Stimulated activated CD8-positive, alpha-beta memory T cell treated with anti-CD3 and anti-CD28 coated beads, Interleukin-12 subunit alpha, Interleukin-12 subunit beta, amount 100 ng/mL, for 1 hour (primary cell): ENCODE measurements at regions not wholly inside any gene's neighbourhood (a gene's known extent, or its start where the extent isn't known, plus 50 kb on each side); places are given as distances from the start of the nearest gene placed in this dataset.
"Not testable (repeated sequence)": the region's sequence is repeated elsewhere in the genome, so short reads cannot be mapped to it uniquely, and the experiment has no call there.

Source experiments
- DNase-seq: peaks from one replicate; pipeline ENCODE4 v3.0.0-alpha.2; 2020; ENCODE audit warnings: low read depth

DNA sequence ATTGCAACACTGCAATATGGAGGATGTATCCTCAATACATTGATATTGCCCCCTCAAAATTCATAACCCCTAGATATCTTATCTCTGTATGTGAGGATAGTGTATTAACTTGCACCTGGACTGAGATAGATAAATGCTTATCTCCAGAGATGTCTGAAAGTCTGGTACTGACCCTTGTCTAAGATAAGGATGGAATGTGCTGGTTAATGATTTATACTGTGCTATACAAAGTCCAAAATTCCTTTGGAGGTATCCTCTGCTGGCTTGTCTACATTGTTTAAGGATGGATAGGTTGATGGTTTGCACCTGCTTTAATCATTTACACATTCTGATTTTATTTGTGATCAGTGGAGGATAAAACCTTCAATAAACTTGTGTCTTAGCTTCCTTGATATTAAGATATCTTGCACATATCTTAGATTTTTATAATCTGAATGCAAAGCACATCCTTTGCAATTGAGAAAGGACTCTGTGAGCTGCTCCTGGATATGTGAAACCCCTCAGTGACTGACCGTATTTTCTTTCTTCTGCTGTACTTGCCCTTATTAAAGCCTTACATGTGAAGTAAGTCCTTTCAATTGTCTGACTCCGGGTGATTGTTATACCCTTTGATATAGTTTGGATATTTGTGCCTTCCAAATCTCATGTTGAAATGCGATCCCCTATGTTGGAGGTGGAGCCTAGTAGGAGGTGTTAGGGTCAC, 430.3 kb upstream of the MAOA start:
- no peak for DNase-seq

GRCh38 chrX:43238461-43238945, 417.6 kb upstream of the MAOA start:
- DNase-seq, result no peak

DNA sequence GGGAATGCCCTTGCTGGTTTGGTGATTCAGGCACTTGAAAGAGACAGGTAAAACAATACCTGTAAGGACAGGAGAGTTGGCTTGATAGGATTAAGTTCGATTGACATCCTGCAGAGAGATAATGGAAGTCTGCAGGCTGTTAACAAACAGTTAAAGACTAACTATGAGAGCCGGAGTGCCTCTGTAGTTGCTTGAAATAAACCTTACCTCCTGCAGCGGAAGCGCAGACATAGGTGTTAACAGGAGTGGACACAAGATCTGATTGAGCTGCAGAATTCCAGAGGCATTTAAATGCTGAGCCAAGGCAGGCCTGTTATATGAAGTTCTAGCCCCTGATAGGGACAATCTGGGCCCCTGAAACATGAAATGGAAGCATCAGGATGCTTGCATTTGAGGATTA, 416.7 kb upstream of the MAOA start:
- DNase-seq, result no peak

GRCh38 chrX:43255596-43255995, 400.5 kb upstream of the MAOA start:
- DNase-seq, result no peak

- no peak for DNase-seq
Measured at GRCh38 chrX:43266487-43266886, 389.6 kb upstream of the MAOA start.

GRCh38 chrX:43267652-43268051, 388.4 kb upstream of the MAOA start:
- no peak for DNase-seq

- DNase-seq, result no peak
Measured at GRCh38 chrX:43269201-43269600, 386.9 kb upstream of the MAOA start.

GRCh38 chrX:43277879-43278278, 378.2 kb upstream of the MAOA start:
- no peak for DNase-seq

GRCh38 chrX:43278440-43278839, 377.7 kb upstream of the MAOA start:
- no peak for DNase-seq

DNA sequence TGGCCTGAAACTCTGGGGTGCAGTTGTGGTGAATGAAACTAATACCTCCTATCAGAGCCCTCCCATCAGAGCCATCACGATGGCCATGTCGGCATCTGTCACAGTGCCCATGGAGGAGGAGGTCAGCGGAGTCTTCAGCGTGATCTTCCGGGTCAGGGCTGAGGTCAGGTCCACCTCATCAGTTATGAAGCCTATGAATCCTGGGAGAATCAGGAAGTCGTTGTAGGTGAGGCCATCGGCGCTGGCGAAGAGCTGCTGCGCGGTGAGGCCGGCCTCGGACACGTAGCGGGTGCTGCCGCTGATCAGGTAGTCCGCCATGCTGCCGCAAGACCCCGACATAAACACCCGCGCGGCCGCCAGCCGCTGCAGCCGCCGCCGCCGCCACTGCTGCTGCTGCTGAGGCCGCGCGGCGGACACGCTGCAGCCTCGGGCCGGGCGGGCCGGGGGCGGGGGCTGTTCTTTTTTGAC, 376.7 kb upstream of the MAOA start:
- DNase-seq, result no peak

- no peak for DNase-seq
Measured at GRCh38 chrX:43283187-43283586, 372.9 kb upstream of the MAOA start.

DNA sequence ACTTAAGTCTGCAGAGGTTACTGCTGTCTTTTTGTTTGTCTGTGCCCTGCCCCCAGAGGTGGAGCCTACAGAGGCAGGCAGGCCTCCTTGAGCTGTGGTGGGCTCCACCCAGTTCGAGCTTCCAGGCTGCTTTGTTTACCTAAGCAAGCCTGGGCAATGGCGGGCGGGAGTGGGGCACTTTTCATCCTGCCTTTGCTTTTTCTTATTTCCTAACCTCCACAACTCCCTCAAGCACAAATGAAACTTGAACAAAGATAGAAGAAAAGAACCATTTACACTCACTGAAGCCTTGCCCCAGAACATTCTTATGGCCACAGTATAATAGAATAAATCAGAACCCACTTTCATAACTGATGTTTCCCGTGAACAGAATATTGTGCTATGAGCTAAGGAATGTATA, 344.5 kb upstream of the MAOA start:
- DNase-seq, result not testable (repeated sequence)

DNA sequence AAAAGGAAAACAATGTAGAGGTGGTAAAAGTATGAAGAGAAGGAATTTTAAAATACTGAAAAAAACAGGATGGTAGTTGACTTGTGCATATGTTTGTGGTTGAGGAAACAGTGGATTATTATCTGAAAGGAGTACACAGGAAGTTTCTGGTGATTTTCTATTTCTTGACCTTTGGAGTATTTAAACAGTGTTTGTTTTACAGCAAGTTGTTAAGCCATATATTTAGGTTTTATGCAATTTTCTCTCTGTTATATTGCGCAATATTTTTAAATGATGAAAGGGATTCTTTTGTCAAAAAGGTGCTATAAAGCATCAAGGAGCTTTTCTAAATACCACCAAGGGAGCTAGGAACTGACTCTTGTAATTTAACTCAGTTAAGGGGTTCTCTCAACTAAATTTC, 343.1 kb upstream of the MAOA start:
- no peak for DNase-seq

DNA sequence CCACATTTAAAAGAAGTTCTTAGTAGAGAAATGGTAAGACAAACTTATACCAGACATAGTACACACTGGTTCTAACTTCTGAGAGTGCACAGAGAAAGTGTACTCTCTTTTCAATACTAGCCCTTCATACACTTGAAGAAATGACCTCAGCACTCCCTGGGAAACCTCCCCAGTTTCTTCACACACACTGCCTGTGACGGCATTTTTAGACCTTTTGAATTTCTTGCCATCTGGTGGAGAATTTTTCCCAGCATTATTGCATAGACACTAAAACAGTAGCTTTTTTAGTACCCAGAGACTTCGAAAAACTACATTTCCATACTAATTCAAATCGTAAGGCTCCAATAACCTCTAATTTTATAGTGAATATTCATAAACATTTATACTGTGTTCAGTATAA, 341.6 kb upstream of the MAOA start:
- no peak for DNase-seq

GRCh38 chrX:43315622-43316021, 340.5 kb upstream of the MAOA start:
- no peak for DNase-seq

- no peak for DNase-seq
Measured at GRCh38 chrX:43316146-43316545, 340.0 kb upstream of the MAOA start.

DNA sequence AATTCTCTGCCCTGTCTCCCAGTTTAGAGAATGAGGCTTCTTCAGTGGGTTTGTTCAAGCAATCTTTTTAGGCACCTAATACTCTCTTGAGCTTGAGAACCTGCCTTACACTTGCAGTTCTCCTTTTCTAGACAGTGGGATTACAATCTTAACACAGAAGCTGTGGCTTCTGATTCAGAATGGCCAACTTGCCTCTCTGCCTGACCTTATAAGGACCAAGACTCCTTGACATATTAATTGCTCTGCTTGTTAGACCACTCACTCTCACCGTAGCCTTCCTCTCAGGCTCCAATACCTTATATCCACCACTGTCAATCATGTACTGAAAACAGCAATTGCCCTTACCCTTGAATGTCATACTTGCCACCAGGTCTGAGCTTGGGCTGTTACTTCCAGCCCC, 338.7 kb upstream of the MAOA start:
- no peak for DNase-seq

DNA sequence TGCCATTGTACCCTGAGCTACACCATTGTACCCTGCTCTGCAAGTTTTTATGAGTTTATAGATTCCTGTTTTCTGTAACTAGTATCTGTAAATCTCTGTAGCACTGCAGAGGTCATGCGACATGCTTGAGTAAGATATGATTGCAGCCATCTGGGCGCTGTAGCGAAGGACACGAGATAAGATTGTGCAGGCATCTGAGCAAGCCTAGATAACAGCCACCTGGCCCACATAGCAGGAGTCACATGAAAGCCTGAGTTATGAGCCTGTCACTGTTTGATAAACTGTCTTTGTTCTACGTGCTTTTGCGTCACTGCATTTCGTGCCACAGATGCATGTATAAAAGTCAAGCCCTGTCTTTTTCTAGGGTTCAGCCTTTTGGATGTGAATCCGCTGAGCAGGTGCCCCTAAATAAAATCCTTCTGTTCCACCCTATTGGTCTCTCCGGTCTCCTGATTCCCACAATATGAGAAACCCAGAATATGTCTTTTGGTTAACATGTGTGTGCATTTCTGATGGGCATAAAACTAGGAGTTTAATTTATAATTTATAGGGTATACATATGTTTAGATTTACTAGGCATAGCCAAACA, 327.6 kb upstream of the MAOA start:
- DNase-seq, result no peak

GRCh38 chrX:43333543-43333942, 322.6 kb upstream of the MAOA start:
- no peak for DNase-seq

GRCh38 chrX:43345166-43345565, 310.9 kb upstream of the MAOA start:
- DNase-seq, result no peak

GRCh38 chrX:43349363-43349762, 306.7 kb upstream of the MAOA start:
- DNase-seq, result peak; percentile 4

- DNase-seq, result no peak
Measured at GRCh38 chrX:43350935-43351334, 305.2 kb upstream of the MAOA start.

- DNase-seq, result no peak
Measured at GRCh38 chrX:43357741-43358140, 298.4 kb upstream of the MAOA start.

- no peak for DNase-seq
Measured at GRCh38 chrX:43373032-43373431, 283.1 kb upstream of the MAOA start.
